HEK293 (cell line): ENCODE measurements at regions not wholly inside any gene's neighbourhood (a gene's known extent, or its start where the extent isn't known, plus 50 kb on each side); places are given as distances from the start of the nearest gene placed in this dataset.

ENCODE experiments used
- IKZF3 ChIP-seq: fragments of 450-650 bp; IDR thresholded peaks from 2 replicates; pipeline ENCODE4 v1.5.0; 2018; ENCODE audit warnings: missing biosample characterization, mild to moderate bottlenecking, missing genetic modification characterization, moderate library complexity
- SP2 ChIP-seq: fragments of 450-650 bp; formaldehyde crosslinking; IDR thresholded peaks from 2 replicates; pipeline ENCODE4 v1.5.1; 2016; ENCODE audit warnings: missing biosample characterization, missing genetic modification characterization
- YY1 ChIP-seq: fragments of 450-650 bp; formaldehyde crosslinking; IDR thresholded peaks from 2 replicates; pipeline ENCODE4 v1.5.1; 2018; ENCODE audit warnings: missing biosample characterization, missing genetic modification characterization
- ZBTB1 ChIP-seq: fragments of 450-650 bp; formaldehyde crosslinking; IDR thresholded peaks from 2 replicates; pipeline ENCODE4 v1.5.1; 2016; ENCODE audit warnings: missing biosample characterization, missing genetic modification characterization
- ZBTB21 ChIP-seq: fragments of 450-650 bp; formaldehyde crosslinking; IDR thresholded peaks from 2 replicates; pipeline ENCODE4 v1.5.1; 2017; ENCODE audit warnings: missing biosample characterization, missing genetic modification characterization
- ZEB2 ChIP-seq: fragments of 450-650 bp; formaldehyde crosslinking; IDR thresholded peaks from 2 replicates; pipeline ENCODE4 v1.5.1; 2016; ENCODE audit warnings: missing biosample characterization, missing genetic modification characterization
- ZNF133 ChIP-seq: fragments of 450-650 bp; formaldehyde crosslinking; IDR thresholded peaks from 2 replicates; pipeline ENCODE4 v1.5.1; 2016; ENCODE audit warnings: missing biosample characterization, missing genetic modification characterization
- ZNF19 ChIP-seq: fragments of 450-650 bp; formaldehyde crosslinking; IDR thresholded peaks from 2 replicates; pipeline ENCODE4; 2016; ENCODE audit warnings: missing biosample characterization, missing genetic modification characterization, low read depth
- ZNF302 ChIP-seq: fragments of 450-650 bp; formaldehyde crosslinking; IDR thresholded peaks from 2 replicates; pipeline ENCODE4 v1.5.1; 2016; ENCODE audit warnings: missing biosample characterization, missing genetic modification characterization, low read depth
- ZNF311 ChIP-seq: fragments of 450-650 bp; formaldehyde crosslinking; IDR thresholded peaks from 2 replicates; pipeline ENCODE4 v1.5.1; 2017; ENCODE audit warnings: missing biosample characterization, missing genetic modification characterization, borderline replicate concordance
- ZNF404 ChIP-seq: fragments of 450-650 bp; formaldehyde crosslinking; IDR thresholded peaks from 2 replicates; pipeline ENCODE4 v1.5.1; 2017; ENCODE audit warnings: missing biosample characterization, missing genetic modification characterization
- ZNF544 ChIP-seq: fragments of 450-650 bp; formaldehyde crosslinking; IDR thresholded peaks from 2 replicates; pipeline ENCODE4 v1.5.0; 2017; ENCODE audit warnings: missing biosample characterization, missing genetic modification characterization
- ZNF610 ChIP-seq: fragments of 450-650 bp; formaldehyde crosslinking; IDR thresholded peaks from 2 replicates; pipeline ENCODE4 v1.5.1; 2016; ENCODE audit warnings: missing biosample characterization, missing genetic modification characterization, borderline replicate concordance
- ZNF658 ChIP-seq: fragments of 450-650 bp; formaldehyde crosslinking; IDR thresholded peaks from 2 replicates; pipeline ENCODE4; 2016; ENCODE audit warnings: missing biosample characterization, missing genetic modification characterization
- ZNF707 ChIP-seq: fragments of 450-650 bp; formaldehyde crosslinking; IDR thresholded peaks from 2 replicates; pipeline ENCODE4 v1.5.1; 2016; ENCODE audit warnings: missing biosample characterization, missing genetic modification characterization
- ZNF792 ChIP-seq: fragments of 450-650 bp; formaldehyde crosslinking; IDR thresholded peaks from 2 replicates; pipeline ENCODE4 v1.5.1; 2016; ENCODE audit warnings: missing biosample characterization, missing genetic modification characterization
- ZNF843 ChIP-seq: fragments of 450-650 bp; formaldehyde crosslinking; IDR thresholded peaks from 2 replicates; pipeline ENCODE4 v1.5.1; 2016; ENCODE audit warnings: missing biosample characterization, missing genetic modification characterization
- TF ChIP-seq, protein P1 (sequence below): fragments of 450-650 bp; formaldehyde crosslinking; IDR thresholded peaks from 2 replicates; pipeline ENCODE4 v1.5.1; 2017; ENCODE audit warnings: missing biosample characterization, missing genetic modification characterization
- TF ChIP-seq, protein P2 (sequence below): fragments of 450-650 bp; formaldehyde crosslinking; conservative IDR thresholded peaks from 2 replicates; pipeline ENCODE4 v1.5.1; 2016; ENCODE audit warnings: low read depth, missing biosample characterization, missing genetic modification characterization
- TF ChIP-seq, protein P3 (sequence below): fragments of 450-650 bp; formaldehyde crosslinking; IDR thresholded peaks from 2 replicates; pipeline ENCODE4 v1.5.1; 2016; ENCODE audit warnings: missing biosample characterization, missing genetic modification characterization, borderline replicate concordance
- TF ChIP-seq, protein P4 (sequence below): fragments of 450-650 bp; formaldehyde crosslinking; IDR thresholded peaks from 2 replicates; pipeline ENCODE4 v1.5.1; 2016; ENCODE audit warnings: missing biosample characterization, missing genetic modification characterization
- TF ChIP-seq, protein P5 (sequence below): fragments of 450-650 bp; formaldehyde crosslinking; IDR thresholded peaks from 2 replicates; pipeline ENCODE4 v1.5.1; 2017; ENCODE audit warnings: missing biosample characterization, missing genetic modification characterization
- TF ChIP-seq, protein P6 (sequence below): fragments of 450-650 bp; formaldehyde crosslinking; IDR thresholded peaks from 2 replicates; pipeline ENCODE4 v1.5.1; 2016; ENCODE audit warnings: missing biosample characterization, missing genetic modification characterization
- TF ChIP-seq, protein P7 (sequence below): fragments of 450-650 bp; formaldehyde crosslinking; IDR thresholded peaks from 2 replicates; pipeline ENCODE4 v1.5.1; 2017; ENCODE audit warnings: missing biosample characterization, missing genetic modification characterization

DNA sequence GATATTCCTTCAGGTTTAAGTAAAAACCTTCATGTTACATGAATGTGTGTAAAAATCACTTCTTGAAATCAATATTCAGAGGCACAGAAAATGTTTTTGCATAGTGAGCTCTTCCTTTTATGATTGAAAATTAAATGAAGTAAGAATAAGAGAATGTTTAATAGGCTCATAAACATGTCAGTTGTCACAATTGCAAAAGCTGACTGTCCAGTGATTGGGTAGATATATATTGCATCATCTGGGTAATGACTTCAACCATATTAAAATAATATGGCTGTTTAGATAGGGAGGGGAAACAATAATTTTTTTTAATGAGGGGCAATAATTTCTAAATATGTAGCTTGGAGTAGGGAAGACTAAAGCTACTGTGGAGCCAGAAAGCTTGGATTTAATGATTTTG, 529.8 kb upstream of the GOLIM4 start (continued):
- TF ChIP-seq, protein P1, sequence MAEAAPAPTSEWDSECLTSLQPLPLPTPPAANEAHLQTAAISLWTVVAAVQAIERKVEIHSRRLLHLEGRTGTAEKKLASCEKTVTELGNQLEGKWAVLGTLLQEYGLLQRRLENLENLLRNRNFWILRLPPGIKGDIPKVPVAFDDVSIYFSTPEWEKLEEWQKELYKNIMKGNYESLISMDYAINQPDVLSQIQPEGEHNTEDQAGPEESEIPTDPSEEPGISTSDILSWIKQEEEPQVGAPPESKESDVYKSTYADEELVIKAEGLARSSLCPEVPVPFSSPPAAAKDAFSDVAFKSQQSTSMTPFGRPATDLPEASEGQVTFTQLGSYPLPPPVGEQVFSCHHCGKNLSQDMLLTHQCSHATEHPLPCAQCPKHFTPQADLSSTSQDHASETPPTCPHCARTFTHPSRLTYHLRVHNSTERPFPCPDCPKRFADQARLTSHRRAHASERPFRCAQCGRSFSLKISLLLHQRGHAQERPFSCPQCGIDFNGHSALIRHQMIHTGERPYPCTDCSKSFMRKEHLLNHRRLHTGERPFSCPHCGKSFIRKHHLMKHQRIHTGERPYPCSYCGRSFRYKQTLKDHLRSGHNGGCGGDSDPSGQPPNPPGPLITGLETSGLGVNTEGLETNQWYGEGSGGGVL (tag by site-specific recombination), result peak; percentile 18; the same call in 1 of the 2 replicates
- TF ChIP-seq, protein P2, sequence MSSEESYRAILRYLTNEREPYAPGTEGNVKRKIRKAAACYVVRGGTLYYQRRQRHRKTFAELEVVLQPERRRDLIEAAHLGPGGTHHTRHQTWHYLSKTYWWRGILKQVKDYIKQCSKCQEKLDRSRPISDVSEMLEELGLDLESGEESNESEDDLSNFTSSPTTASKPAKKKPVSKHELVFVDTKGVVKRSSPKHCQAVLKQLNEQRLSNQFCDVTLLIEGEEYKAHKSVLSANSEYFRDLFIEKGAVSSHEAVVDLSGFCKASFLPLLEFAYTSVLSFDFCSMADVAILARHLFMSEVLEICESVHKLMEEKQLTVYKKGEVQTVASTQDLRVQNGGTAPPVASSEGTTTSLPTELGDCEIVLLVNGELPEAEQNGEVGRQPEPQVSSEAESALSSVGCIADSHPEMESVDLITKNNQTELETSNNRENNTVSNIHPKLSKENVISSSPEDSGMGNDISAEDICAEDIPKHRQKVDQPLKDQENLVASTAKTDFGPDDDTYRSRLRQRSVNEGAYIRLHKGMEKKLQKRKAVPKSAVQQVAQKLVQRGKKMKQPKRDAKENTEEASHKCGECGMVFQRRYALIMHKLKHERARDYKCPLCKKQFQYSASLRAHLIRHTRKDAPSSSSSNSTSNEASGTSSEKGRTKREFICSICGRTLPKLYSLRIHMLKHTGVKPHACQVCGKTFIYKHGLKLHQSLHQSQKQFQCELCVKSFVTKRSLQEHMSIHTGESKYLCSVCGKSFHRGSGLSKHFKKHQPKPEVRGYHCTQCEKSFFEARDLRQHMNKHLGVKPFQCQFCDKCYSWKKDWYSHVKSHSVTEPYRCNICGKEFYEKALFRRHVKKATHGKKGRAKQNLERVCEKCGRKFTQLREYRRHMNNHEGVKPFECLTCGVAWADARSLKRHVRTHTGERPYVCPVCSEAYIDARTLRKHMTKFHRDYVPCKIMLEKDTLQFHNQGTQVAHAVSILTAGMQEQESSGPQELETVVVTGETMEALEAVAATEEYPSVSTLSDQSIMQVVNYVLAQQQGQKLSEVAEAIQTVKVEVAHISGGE, result no peak
- no peak for TF ChIP-seq ZNF19
- TF ChIP-seq SP2 (tag by site-specific recombination), result peak; percentile 24
- peak; percentile 40; the same call in 1 of the 2 replicates for TF ChIP-seq ZNF843 (tag by site-specific recombination)
- no peak for TF ChIP-seq ZNF610 (tag by site-specific recombination)
- TF ChIP-seq YY1 (tag by site-specific recombination), result no peak
- TF ChIP-seq ZBTB1, result no peak
- TF ChIP-seq, protein P3, sequence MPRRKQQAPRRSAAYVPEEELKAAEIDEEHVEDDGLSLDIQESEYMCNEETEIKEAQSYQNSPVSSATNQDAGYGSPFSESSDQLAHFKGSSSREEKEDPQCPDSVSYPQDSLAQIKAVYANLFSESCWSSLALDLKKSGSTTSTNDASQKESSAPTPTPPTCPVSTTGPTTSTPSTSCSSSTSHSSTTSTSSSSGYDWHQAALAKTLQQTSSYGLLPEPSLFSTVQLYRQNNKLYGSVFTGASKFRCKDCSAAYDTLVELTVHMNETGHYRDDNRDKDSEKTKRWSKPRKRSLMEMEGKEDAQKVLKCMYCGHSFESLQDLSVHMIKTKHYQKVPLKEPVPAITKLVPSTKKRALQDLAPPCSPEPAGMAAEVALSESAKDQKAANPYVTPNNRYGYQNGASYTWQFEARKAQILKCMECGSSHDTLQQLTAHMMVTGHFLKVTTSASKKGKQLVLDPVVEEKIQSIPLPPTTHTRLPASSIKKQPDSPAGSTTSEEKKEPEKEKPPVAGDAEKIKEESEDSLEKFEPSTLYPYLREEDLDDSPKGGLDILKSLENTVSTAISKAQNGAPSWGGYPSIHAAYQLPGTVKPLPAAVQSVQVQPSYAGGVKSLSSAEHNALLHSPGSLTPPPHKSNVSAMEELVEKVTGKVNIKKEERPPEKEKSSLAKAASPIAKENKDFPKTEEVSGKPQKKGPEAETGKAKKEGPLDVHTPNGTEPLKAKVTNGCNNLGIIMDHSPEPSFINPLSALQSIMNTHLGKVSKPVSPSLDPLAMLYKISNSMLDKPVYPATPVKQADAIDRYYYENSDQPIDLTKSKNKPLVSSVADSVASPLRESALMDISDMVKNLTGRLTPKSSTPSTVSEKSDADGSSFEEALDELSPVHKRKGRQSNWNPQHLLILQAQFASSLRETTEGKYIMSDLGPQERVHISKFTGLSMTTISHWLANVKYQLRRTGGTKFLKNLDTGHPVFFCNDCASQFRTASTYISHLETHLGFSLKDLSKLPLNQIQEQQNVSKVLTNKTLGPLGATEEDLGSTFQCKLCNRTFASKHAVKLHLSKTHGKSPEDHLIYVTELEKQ (tag by site-specific recombination), result 0 out of 2 replicates have a peak, but pooled peaks have one; percentile 20
- TF ChIP-seq, protein P4, sequence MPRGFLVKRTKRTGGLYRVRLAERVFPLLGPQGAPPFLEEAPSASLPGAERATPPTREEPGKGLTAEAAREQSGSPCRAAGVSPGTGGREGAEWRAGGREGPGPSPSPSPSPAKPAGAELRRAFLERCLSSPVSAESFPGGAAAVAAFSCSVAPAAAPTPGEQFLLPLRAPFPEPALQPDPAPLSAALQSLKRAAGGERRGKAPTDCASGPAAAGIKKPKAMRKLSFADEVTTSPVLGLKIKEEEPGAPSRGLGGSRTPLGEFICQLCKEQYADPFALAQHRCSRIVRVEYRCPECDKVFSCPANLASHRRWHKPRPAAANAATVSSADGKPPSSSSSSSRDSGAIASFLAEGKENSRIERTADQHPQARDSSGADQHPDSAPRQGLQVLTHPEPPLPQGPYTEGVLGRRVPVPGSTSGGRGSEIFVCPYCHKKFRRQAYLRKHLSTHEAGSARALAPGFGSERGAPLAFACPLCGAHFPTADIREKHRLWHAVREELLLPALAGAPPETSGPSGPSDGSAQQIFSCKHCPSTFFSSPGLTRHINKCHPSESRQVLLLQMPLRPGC, result no peak
- peak; percentile 40; the same call in 1 of the 2 replicates for TF ChIP-seq IKZF3 (tag by site-specific recombination)
- TF ChIP-seq ZNF311 (tag by site-specific recombination), result no peak
- TF ChIP-seq ZNF404 (tag by site-specific recombination), result no peak
- no peak for TF ChIP-seq ZNF707 (tag by site-specific recombination)
- TF ChIP-seq ZEB2 (tag by site-specific recombination), result peak; percentile 65; the same call in 1 of the 2 replicates
- TF ChIP-seq, protein P5, sequence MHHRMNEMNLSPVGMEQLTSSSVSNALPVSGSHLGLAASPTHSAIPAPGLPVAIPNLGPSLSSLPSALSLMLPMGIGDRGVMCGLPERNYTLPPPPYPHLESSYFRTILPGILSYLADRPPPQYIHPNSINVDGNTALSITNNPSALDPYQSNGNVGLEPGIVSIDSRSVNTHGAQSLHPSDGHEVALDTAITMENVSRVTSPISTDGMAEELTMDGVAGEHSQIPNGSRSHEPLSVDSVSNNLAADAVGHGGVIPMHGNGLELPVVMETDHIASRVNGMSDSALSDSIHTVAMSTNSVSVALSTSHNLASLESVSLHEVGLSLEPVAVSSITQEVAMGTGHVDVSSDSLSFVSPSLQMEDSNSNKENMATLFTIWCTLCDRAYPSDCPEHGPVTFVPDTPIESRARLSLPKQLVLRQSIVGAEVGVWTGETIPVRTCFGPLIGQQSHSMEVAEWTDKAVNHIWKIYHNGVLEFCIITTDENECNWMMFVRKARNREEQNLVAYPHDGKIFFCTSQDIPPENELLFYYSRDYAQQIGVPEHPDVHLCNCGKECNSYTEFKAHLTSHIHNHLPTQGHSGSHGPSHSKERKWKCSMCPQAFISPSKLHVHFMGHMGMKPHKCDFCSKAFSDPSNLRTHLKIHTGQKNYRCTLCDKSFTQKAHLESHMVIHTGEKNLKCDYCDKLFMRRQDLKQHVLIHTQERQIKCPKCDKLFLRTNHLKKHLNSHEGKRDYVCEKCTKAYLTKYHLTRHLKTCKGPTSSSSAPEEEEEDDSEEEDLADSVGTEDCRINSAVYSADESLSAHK (tag by site-specific recombination), result peak; percentile 43; the same call in 1 of the 2 replicates
- no peak for TF ChIP-seq ZNF658 (tag by site-specific recombination)
- TF ChIP-seq ZNF302, result no peak
- no peak for TF ChIP-seq ZNF544 (tag by site-specific recombination)
- TF ChIP-seq, protein P6, sequence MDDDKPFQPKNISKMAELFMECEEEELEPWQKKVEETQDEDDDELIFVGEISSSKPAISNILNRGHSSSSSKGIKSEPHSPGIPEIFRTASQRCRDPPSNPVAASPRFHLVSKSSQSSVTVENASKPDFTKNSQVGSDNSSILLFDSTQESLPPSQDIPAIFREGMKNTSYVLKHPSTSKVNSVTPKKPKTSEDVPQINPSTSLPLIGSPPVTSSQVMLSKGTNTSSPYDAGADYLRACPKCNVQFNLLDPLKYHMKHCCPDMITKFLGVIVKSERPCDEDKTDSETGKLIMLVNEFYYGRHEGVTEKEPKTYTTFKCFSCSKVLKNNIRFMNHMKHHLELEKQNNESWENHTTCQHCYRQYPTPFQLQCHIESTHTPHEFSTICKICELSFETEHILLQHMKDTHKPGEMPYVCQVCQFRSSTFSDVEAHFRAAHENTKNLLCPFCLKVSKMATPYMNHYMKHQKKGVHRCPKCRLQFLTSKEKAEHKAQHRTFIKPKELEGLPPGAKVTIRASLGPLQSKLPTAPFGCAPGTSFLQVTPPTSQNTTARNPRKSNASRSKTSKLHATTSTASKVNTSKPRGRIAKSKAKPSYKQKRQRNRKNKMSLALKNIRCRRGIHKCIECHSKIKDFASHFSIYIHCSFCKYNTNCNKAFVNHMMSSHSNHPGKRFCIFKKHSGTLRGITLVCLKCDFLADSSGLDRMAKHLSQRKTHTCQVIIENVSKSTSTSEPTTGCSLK (tag by site-specific recombination), result no peak
- TF ChIP-seq, protein P7, sequence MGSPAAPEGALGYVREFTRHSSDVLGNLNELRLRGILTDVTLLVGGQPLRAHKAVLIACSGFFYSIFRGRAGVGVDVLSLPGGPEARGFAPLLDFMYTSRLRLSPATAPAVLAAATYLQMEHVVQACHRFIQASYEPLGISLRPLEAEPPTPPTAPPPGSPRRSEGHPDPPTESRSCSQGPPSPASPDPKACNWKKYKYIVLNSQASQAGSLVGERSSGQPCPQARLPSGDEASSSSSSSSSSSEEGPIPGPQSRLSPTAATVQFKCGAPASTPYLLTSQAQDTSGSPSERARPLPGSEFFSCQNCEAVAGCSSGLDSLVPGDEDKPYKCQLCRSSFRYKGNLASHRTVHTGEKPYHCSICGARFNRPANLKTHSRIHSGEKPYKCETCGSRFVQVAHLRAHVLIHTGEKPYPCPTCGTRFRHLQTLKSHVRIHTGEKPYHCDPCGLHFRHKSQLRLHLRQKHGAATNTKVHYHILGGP (tag by site-specific recombination), result peak; percentile 51; the same call in 1 of the 2 replicates
- no peak for TF ChIP-seq ZNF133
- no peak for TF ChIP-seq ZNF792 (tag by site-specific recombination)
- TF ChIP-seq ZBTB21 (tag by site-specific recombination), result no peak
